C4-2B (cell line): ENCODE measurements at regions not wholly inside any gene's neighbourhood (a gene's known extent, or its start where the extent isn't known, plus 50 kb on each side); places are given as distances from the start of the nearest gene placed in this dataset.
"Not testable (repeated sequence)": the region's sequence is repeated elsewhere in the genome, so short reads cannot be mapped to it uniquely, and the experiment has no call there.

ENCODE experiments used
- H3K27ac ChIP-seq: fragments of 450-650 bp; 2 replicates; pipeline ENCODE4 v1.5.1; 2017
- ZFX ChIP-seq: fragments of 450-650 bp; IDR thresholded peaks from 2 replicates; pipeline ENCODE4 v1.6.1; 2017
- TF ChIP-seq, protein P1 (sequence below): fragments of 450-650 bp; conservative IDR thresholded peaks from 2 replicates; pipeline ENCODE4 v1.5.1; 2017; ENCODE audit warnings: mild to moderate bottlenecking

DNA sequence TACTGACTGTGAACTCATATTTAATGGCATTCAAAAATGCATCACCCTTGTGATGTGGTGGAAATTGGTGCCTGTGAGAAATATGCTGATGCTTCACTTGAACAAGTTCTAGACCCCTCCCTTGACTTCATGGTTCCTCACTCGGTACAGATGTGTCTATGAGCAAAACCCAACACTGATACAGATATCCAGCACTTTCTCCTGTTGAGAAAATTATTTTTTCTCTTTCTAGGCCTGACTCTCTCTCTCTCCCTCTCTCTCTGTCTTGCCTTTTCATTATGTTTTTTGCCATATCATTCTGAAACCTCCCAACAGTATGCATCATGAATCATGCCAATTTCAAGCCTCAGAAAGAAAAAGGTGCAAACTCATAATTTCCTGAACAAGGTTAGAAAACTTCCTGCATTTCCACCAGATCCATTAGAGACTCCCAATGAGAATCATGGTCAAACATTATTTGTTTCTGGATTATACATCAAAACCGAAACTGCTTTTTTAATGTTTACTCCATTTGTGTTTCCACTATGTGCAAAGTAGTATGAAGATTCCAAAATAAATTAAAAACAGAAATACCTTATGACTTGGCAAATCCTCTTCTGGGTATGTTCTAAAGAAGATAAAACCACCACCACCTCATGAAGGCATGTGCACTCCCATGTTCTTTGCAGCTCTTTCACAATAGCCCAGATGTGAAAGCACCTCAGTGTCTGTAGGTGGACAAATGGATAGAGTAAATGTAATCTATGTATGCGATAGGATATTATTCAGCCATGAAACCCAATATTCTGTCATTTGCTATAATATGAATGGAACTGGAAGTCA, 543.6 kb downstream of the TMEM121 start:
- no peak overlapping the region for H3K27ac ChIP-seq
- TF ChIP-seq ZFX: no peak
- TF ChIP-seq, protein P1, sequence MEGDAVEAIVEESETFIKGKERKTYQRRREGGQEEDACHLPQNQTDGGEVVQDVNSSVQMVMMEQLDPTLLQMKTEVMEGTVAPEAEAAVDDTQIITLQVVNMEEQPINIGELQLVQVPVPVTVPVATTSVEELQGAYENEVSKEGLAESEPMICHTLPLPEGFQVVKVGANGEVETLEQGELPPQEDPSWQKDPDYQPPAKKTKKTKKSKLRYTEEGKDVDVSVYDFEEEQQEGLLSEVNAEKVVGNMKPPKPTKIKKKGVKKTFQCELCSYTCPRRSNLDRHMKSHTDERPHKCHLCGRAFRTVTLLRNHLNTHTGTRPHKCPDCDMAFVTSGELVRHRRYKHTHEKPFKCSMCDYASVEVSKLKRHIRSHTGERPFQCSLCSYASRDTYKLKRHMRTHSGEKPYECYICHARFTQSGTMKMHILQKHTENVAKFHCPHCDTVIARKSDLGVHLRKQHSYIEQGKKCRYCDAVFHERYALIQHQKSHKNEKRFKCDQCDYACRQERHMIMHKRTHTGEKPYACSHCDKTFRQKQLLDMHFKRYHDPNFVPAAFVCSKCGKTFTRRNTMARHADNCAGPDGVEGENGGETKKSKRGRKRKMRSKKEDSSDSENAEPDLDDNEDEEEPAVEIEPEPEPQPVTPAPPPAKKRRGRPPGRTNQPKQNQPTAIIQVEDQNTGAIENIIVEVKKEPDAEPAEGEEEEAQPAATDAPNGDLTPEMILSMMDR: no peak

DNA sequence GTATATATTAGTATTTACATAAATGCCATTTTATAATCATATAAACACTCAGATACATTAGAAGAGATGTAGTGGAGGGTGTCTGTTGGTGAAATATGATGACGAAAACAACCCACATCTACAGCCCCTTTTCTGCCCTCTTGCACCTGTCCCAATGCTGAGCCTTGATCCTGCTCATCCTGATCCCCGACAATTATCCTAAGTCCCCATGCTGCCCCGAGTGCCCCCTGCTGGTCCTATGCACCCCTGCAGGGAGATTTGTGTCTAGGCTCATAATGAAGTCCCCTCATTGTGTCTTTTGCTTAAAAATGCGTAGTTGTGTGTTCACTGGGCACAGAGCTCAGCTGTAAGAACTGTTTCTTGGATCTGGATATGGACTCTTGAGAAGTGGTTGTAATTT, 554.5 kb downstream of the TMEM121 start:
- H3K27ac ChIP-seq: no peak overlapping the region
- TF ChIP-seq ZFX: no peak
- TF ChIP-seq, protein P1: no peak

DNA sequence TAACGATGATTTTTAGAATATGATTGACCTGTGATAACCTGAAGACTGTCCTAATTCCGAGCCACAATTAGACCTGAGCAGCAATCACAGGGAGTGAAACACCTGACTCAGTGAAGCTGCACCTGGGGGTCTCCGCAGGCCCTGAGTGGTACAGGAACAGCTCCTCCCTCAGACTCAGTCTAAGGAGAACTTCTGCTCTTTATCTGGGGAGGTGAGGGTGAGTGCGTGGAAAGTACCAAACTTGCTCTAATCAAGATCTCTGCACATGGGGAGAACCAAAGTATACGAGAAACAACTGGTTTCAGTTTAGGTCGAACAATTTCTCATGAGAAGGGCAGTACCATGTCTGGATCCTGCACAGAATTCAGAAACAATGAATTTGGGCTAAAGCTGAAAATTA, 555.3 kb downstream of the TMEM121 start:
- H3K27ac ChIP-seq: not testable (repeated sequence)

DNA sequence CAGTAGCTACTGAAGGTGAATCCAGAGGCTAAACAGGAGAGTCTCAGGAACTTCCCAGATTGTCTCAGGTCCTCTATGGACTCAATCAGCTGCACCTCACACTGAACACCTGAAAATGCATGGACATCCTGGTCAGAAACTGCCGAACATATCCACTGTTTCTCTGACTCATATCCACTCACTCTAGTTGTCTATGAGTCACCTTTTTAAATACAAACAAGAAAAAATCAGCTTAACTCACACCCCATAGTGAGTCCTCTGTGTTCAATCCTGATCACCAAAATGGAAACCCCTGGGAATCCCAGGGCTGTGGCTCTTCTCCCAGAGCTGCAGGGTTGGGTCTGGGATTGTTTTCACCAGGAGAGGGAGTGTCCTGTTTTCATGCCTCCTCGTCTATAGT, 556.7 kb downstream of the TMEM121 start:
- no peak overlapping the region for H3K27ac ChIP-seq
- no peak for TF ChIP-seq ZFX
- TF ChIP-seq, protein P1: no peak

DNA sequence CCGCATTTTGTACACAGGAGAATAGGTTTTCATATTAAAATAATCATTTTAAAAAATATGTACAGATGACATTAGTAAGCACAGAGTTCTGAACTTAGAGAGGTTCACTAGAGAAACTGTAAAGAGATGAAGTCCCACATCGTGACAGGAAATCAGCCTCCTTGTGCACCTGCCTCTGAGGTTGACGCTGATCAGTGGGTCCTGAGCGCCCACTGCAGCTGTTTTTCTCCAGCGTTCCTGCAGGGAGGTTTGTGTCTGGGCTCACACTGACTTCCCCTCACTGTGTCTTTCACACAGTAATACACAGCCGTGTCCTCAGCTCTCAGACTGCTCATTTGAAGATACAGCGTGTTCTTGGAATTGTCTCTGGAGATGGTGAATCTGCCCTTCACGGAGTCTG, 561.5 kb downstream of the TMEM121 start:
- H3K27ac ChIP-seq: no peak overlapping the region
- TF ChIP-seq ZFX: no peak
- TF ChIP-seq, protein P1: no peak

DNA sequence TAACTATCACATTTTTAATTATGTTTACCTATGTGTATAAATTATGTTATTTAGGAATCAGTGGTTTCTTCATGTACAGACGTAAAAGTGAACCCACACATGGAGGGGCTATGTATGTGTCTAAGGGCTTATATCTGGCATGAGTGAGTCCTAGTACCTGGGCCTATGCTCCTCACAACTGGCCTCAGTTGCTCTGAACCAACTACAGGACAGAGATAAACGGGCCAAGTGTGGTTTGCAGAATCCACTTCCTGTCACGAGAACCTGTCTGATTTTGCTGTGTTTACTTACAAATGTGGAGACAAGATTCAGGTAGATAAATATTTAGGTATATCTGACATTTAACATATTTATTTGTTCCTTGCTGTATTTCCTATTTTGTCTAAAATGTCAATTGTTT, 562.5 kb downstream of the TMEM121 start:
- not testable (repeated sequence) for H3K27ac ChIP-seq

DNA sequence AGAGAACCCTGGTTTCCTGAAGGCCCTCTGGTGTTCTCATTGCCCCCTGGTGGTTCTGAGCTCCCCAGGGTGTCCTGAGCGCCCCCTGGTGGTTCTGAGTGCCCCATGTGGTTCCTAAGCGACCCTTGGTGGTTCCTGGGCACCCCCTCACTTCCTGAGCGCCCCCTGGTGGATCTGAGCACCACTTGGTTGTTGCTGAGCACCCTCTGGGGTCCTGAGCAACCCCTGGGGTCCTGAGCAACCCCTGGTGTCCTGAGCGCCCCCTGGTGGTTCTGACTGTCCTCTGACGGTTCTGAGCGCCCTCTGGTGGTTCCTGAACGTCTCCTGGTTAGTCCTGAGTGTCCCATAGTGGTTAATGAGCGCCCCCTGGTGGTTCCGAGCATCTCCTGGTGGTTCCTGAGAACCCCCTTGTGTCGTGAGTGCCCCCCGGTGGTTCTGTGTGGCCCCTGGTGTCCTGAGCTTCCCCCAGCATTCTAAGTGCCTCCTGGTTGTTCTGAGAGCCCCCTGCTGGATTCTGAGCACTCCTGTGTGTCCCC, 568.3 kb downstream of the TMEM121 start:
- TF ChIP-seq, protein P1: no peak
- no peak for TF ChIP-seq ZFX
- no peak overlapping the region for H3K27ac ChIP-seq

DNA sequence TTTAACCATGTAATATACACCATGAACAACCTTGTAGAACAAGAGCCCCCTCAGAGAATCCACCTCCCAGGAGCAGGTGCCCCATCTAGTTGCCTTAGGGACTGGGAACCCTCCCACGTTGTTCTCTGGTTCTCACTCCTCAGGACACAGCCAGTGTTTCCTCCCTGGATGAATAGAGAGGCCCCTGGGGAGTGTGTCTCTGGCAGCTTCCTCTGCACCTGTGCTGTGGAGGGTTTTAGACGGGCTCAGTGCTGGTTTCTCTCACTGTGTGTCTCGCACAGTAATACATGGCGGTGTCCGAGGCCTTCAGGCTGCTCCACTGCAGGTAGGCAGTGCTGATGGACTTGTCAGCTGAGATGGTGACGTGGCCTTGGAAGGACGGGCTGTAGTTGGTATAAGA, 581.3 kb downstream of the TMEM121 start:
- TF ChIP-seq ZFX: no peak
- TF ChIP-seq, protein P1: no peak
- no peak overlapping the region for H3K27ac ChIP-seq
